ENCODE measurements at regions not wholly inside any gene's neighbourhood (a gene's known extent, or its start where the extent isn't known, plus 50 kb on each side); places are given as distances from the start of the nearest gene placed in this dataset.

GRCh38 chr4:184573701-184574100, 75.5 kb downstream of the CASP3 start:
- Histone ChIP-seq H3K79me1 (ENCODE audit: low read depth, low read length) (no peaks in the 10 kb centered on the region), H3K56ac (replicated peaks; ENCODE audit: insufficient read length, low read depth, low read length) (no peak overlapping the region), H4K20me1 (replicated peaks in 1 of 2; ENCODE audit: control insufficient read depth in 1 of 2, insufficient read depth in 2 of 2, low read length in 2 of 2) (no peaks in the 10 kb centered on the region), H3K79me2 (ENCODE audit: control insufficient read depth in 1 of 2, insufficient read depth in 2 of 2, low read length in 2 of 2) (no peaks in the 10 kb centered on the region), H3K27me3 (replicated peaks in 1 of 4; ENCODE audit: control insufficient read depth in 3 of 4, extremely low read depth in 1 of 4, insufficient read depth in 3 of 4, low read length in 3 of 4) (no peaks in the 10 kb centered on the region), H2BK15ac (ENCODE audit: low read length) (no peak overlapping the region), H2BK5ac (ENCODE audit: low read depth, low read length) (no peak overlapping the region), H2AFZ (ENCODE audit: low read length) (no peak overlapping the region), H4K5ac (ENCODE audit: insufficient read length, low read depth, low read length) (no peak overlapping the region), H2AK5ac (ENCODE audit: low read depth, low read length) (no peak overlapping the region), H2BK20ac (ENCODE audit: low read length) (no peak overlapping the region), H3K4ac (replicated peaks; ENCODE audit: insufficient read length, low read depth, low read length) (no peak overlapping the region), H3K14ac (ENCODE audit: insufficient read length) (no peak overlapping the region), H3K18ac (ENCODE audit: extremely low read depth, low read length) (no peak overlapping the region), H3K4me1 (replicated peaks in 1 of 4; ENCODE audit: control insufficient read depth in 3 of 4, insufficient read depth in 4 of 4, low read length in 3 of 4) (no peaks in the 10 kb centered on the region), H3K9me3 (ENCODE audit: insufficient read depth in 2 of 2, low read depth in 1 of 2, low read length in 1 of 2) (no peaks in the 10 kb centered on the region), H4K8ac (ENCODE audit: extremely low read depth, insufficient read depth, low read length) (no peak overlapping the region), H3K27ac (ENCODE audit: low read depth, low read length) (no peak overlapping the region), H4K91ac (replicated peaks; ENCODE audit: insufficient read length, low read length) (no peak overlapping the region), H3K23ac (ENCODE audit: insufficient read length) (no peak overlapping the region), H3K36me3 (ENCODE audit: control insufficient read depth in 2 of 4, insufficient read depth in 4 of 4, low read length in 3 of 4) (no peaks in the 10 kb centered on the region), H3K9ac (replicated peaks in 1 of 4; ENCODE audit: extremely low read depth in 1 of 4, low read depth in 3 of 4, low read length in 3 of 4) (no peak overlapping the region), H3K4me3 (ENCODE audit: extremely low read depth in 1 of 4, insufficient read depth in 2 of 4, low read depth in 3 of 4, low read length in 4 of 4) (no peak overlapping the region), H3K4me2 (ENCODE audit: insufficient read depth in 1 of 2, low read depth in 2 of 2, low read length in 2 of 2) (no peak overlapping the region), H2BK12ac (ENCODE audit: low read depth, low read length) (no peak overlapping the region), H2BK120ac (replicated peaks; ENCODE audit: low read depth, low read length) (no peak overlapping the region), H3K23me2 (ENCODE audit: low read depth, low read length) (no peaks in the 10 kb centered on the region)
- no peak for FAIRE-seq
- DNase-seq (ENCODE audit: low read depth in 1 of 2, low spot score in 2 of 2), result no peak
- ChIA-PET POLR2A (ENCODE audit: partially characterized antibody) (no interaction called here), CTCF (ENCODE audit: partially characterized antibody) (interaction anchor here (0.7 kb wide), 1 partner anchor 970 kb away, joined by 3 read pairs; no protein-coding TSS in a partner anchor)
- 96% methylated on average over 2 of the region's 2 CpGs; no CpG with 5 or more reads in 1 of the 2 experiments for WGBS, 2 experiments (ENCODE audit: extremely low coverage in 1 of 2, insufficient coverage in 1 of 2, insufficient read length in 1 of 2, insufficient replicate concordance in 2 of 2, low coverage in 1 of 2, low lambda C conversion rate in 2 of 2, missing lambda C conversion rate in 1 of 2)
- TF ChIP-seq RFX5 (IDR thresholded peaks at IDR 0.05; ENCODE audit: borderline replicate concordance, low read depth, low read length), result no peak
